HEK293 (cell line): ENCODE measurements at regions not wholly inside any gene's neighbourhood (a gene's known extent, or its start where the extent isn't known, plus 50 kb on each side); places are given as distances from the start of the nearest gene placed in this dataset.
A peak's percentile ranks its signal among the peaks of the same experiment; 100 is the strongest.
"Not testable (repeated sequence)": the region's sequence is repeated elsewhere in the genome, so short reads cannot be mapped to it uniquely, and the experiment has no call there.

Experiments used
- CTCF ChIA-PET: fragments of 350-600 bp; formaldehyde crosslinking; extraction: SDS; loops from one replicate; lab custom pipeline; 2021; ENCODE audit warnings: antibody characterized with exemption; lab: Yijun Ruan, JAX
- POLR2A ChIA-PET: fragments of 300-600 bp; formaldehyde crosslinking; extraction: SDS; loops from one replicate; lab custom pipeline; 2020; ENCODE audit warnings: antibody characterized with exemption, inconsistent platforms; lab: Yijun Ruan, JAX
- H3K27ac ChIP-seq: fragments of 200-500 bp; sonication (Bioruptor generic); 2 replicates; pipeline ENCODE4 v1.5.1; 2014; ENCODE audit warnings: low read depth, low read length, control low read depth, inconsistent platforms; ENCODE audit errors: extremely low read depth
- H3K36me3 ChIP-seq, 2 experiments: fragments of 200-500 bp in 1 of 2; sonication (Bioruptor generic) in 1 of 2; 1 replicate in 1 of 2; 2 replicates in 1 of 2; pipeline ENCODE4 v1.5.1; 2014 to 2017; ENCODE audit warnings: inconsistent platforms in 2 of 2, low read length in 2 of 2; ENCODE audit not compliant: control insufficient read depth in 2 of 2, insufficient read depth in 1 of 2
- H3K4me1 ChIP-seq: fragments of 200-500 bp; sonication (Bioruptor generic); 2 replicates; pipeline ENCODE4 v1.5.1; 2014; ENCODE audit warnings: mild to moderate bottlenecking, low read length, inconsistent platforms; ENCODE audit not compliant: control insufficient read depth, insufficient read depth
- H3K4me3 ChIP-seq: 2 replicates; pipeline ENCODE4 v1.5.1; 2011; ENCODE audit warnings: low read depth, mild to moderate bottlenecking, control low read depth, low read length, moderate library complexity
- H3K9me3 ChIP-seq: fragments of 200-500 bp; sonication (Bioruptor generic); 2 replicates; pipeline ENCODE4 v1.5.1; 2014; ENCODE audit warnings: low read depth, low read length, inconsistent platforms; ENCODE audit not compliant: control insufficient read depth, insufficient read depth
- ATF2 ChIP-seq: fragments of 450-650 bp; formaldehyde crosslinking; IDR thresholded peaks from 2 replicates; pipeline ENCODE4 v1.5.1; 2016; ENCODE audit warnings: missing biosample characterization, missing genetic modification characterization, low read depth
- BCL11B ChIP-seq: fragments of 450-650 bp; formaldehyde crosslinking; IDR thresholded peaks from 2 replicates; pipeline ENCODE4 v1.5.1; 2016; ENCODE audit warnings: low read depth, missing biosample characterization, missing genetic modification characterization
- BCL6B ChIP-seq: fragments of 450-650 bp; formaldehyde crosslinking; IDR thresholded peaks from 2 replicates; pipeline ENCODE4 v1.5.1; 2017; ENCODE audit warnings: missing biosample characterization, missing genetic modification characterization
- ELK4 ChIP-seq: IDR thresholded peaks from 2 replicates; pipeline ENCODE4 v1.6.1; 2011; ENCODE audit warnings: mild to moderate bottlenecking, low read depth, low read length, borderline replicate concordance
- IKZF3 ChIP-seq: fragments of 450-650 bp; IDR thresholded peaks from 2 replicates; pipeline ENCODE4 v1.5.0; 2018; ENCODE audit warnings: missing biosample characterization, mild to moderate bottlenecking, missing genetic modification characterization, moderate library complexity
- MZF1 ChIP-seq: fragments of 450-650 bp; formaldehyde crosslinking; IDR thresholded peaks from 2 replicates; pipeline ENCODE4 v1.5.1; 2017; ENCODE audit warnings: missing biosample characterization, missing genetic modification characterization, borderline replicate concordance
- RBAK ChIP-seq: fragments of 450-650 bp; formaldehyde crosslinking; IDR thresholded peaks from 2 replicates; pipeline ENCODE4 v1.5.1; 2016; ENCODE audit warnings: missing biosample characterization, missing genetic modification characterization
- SP2 ChIP-seq: fragments of 450-650 bp; formaldehyde crosslinking; IDR thresholded peaks from 2 replicates; pipeline ENCODE4 v1.5.1; 2016; ENCODE audit warnings: missing biosample characterization, missing genetic modification characterization
- ZBTB6 ChIP-seq: fragments of 450-650 bp; formaldehyde crosslinking; IDR thresholded peaks from 2 replicates; pipeline ENCODE4 v1.5.1; 2017; ENCODE audit warnings: missing biosample characterization, missing genetic modification characterization
- ZBTB8A ChIP-seq: fragments of 450-650 bp; formaldehyde crosslinking; IDR thresholded peaks from 2 replicates; pipeline ENCODE4 v1.5.1; 2016; ENCODE audit warnings: missing biosample characterization, missing genetic modification characterization
- ZFHX2 ChIP-seq: fragments of 450-650 bp; formaldehyde crosslinking; conservative IDR thresholded peaks from 2 replicates; pipeline ENCODE4 v1.5.1; 2016; ENCODE audit warnings: missing biosample characterization, missing genetic modification characterization
- ZFP37 ChIP-seq: fragments of 450-650 bp; formaldehyde crosslinking; IDR thresholded peaks from 2 replicates; pipeline ENCODE4 v1.5.1; 2016; ENCODE audit warnings: missing biosample characterization, missing genetic modification characterization
- ZNF146 ChIP-seq: fragments of 450-650 bp; formaldehyde crosslinking; IDR thresholded peaks from 2 replicates; pipeline ENCODE4 v1.5.1; 2016; ENCODE audit warnings: missing biosample characterization, missing genetic modification characterization
- ZNF223 ChIP-seq: fragments of 450-650 bp; formaldehyde crosslinking; IDR thresholded peaks from 2 replicates; pipeline ENCODE4 v1.5.1; 2016; ENCODE audit warnings: missing biosample characterization, missing genetic modification characterization
- ZNF23 ChIP-seq: fragments of 450-650 bp; formaldehyde crosslinking; IDR thresholded peaks from 2 replicates; pipeline ENCODE4 v1.5.1; 2016; ENCODE audit warnings: missing biosample characterization, missing genetic modification characterization, borderline replicate concordance
- ZNF280C ChIP-seq: fragments of 450-650 bp; formaldehyde crosslinking; IDR thresholded peaks from 2 replicates; pipeline ENCODE4 v1.5.1; 2016; ENCODE audit warnings: missing biosample characterization, missing genetic modification characterization
- ZNF433 ChIP-seq: fragments of 450-650 bp; formaldehyde crosslinking; IDR thresholded peaks from 2 replicates; pipeline ENCODE4 v1.5.1; 2016; ENCODE audit warnings: missing biosample characterization, missing genetic modification characterization, low read depth
- ZNF521 ChIP-seq: fragments of 450-650 bp; formaldehyde crosslinking; IDR thresholded peaks from 2 replicates; pipeline ENCODE4 v1.5.1; 2017; ENCODE audit warnings: missing biosample characterization, mild to moderate bottlenecking, missing genetic modification characterization
- ZNF529 ChIP-seq: fragments of 450-650 bp; formaldehyde crosslinking; IDR thresholded peaks from 2 replicates; pipeline ENCODE4 v1.5.1; 2017; ENCODE audit warnings: missing genetic modification characterization, missing biosample characterization; ENCODE audit not compliant: insufficient replicate concordance
- ZNF571 ChIP-seq: fragments of 450-650 bp; formaldehyde crosslinking; IDR thresholded peaks from 2 replicates; pipeline ENCODE4 v1.5.0; 2017; ENCODE audit warnings: missing biosample characterization, missing genetic modification characterization
- ZNF624 ChIP-seq: fragments of 450-650 bp; formaldehyde crosslinking; IDR thresholded peaks from 2 replicates; pipeline ENCODE4 v1.5.1; 2017; ENCODE audit warnings: missing biosample characterization, missing genetic modification characterization
- ZNF704 ChIP-seq: fragments of 450-650 bp; formaldehyde crosslinking; IDR thresholded peaks from 2 replicates; pipeline ENCODE4 v1.5.1; 2016; ENCODE audit warnings: missing biosample characterization, missing genetic modification characterization
- ZNF777 ChIP-seq: fragments of 450-650 bp; formaldehyde crosslinking; IDR thresholded peaks from 2 replicates; pipeline ENCODE4 v1.5.1; 2017; ENCODE audit warnings: missing biosample characterization, missing genetic modification characterization, borderline replicate concordance

GRCh38 chr20:22829356-22829755 lies 205.8 kb upstream of the SSTR4 start (continued):
- no peak for TF ChIP-seq ZNF280C (tag by site-specific recombination)
- TF ChIP-seq ZNF777 = no peak
- no peak for TF ChIP-seq ZNF223 (tag by site-specific recombination)
- TF ChIP-seq MZF1 (tag by site-specific recombination) = no peak
- TF ChIP-seq SP2 (tag by site-specific recombination) = no peak
- no peak for TF ChIP-seq BCL6B (tag by site-specific recombination)
- no peak for TF ChIP-seq ZNF433 (tag by site-specific recombination)
- TF ChIP-seq, all 188 proteins: peak for 0

- Histone ChIP-seq H3K4me1 (no peaks in the 10 kb centered on the region), H3K9me3 (no peaks in the 10 kb centered on the region), H3K4me3 (no peak overlapping the region), H3K27ac (no peak overlapping the region), H3K36me3 (no peaks in the 10 kb centered on the region)
- TF ChIP-seq ZBTB6 (no peak), ZNF23 (tag by site-specific recombination) (no peak), BCL11B (tag by site-specific recombination) (no peak), ATF2 (tag by site-specific recombination) (peak; percentile 76), ZNF571 (tag by site-specific recombination) (no peak)
- ChIA-PET POLR2A (no interaction called here), CTCF (no interaction called here)
Observed at GRCh38 chr20:22830138-22830537, 205.0 kb upstream of the SSTR4 start.

GRCh38 chr20:22830715-22831114 lies 204.4 kb upstream of the SSTR4 start:
- POLR2A ChIA-PET, H3K4me3 ChIP-seq, H3K27ac ChIP-seq, H3K4me1 ChIP-seq, H3K36me3 ChIP-seq, CTCF ChIA-PET, H3K9me3 ChIP-seq: not testable (repeated sequence)
- TF ChIP-seq ZNF146 (tag by site-specific recombination) = peak; percentile 72

- ChIA-PET CTCF (interaction anchor here (0.7 kb wide), 1 partner anchor 19 kb away, joined by 3 read pairs; no protein-coding TSS in a partner anchor), POLR2A (no interaction called here)
- Histone ChIP-seq H3K4me1 (no peaks in the 10 kb centered on the region), H3K4me3 (no peak overlapping the region), H3K9me3 (no peaks in the 10 kb centered on the region), H3K36me3 (no peaks in the 10 kb centered on the region), H3K27ac (no peak overlapping the region)
- TF ChIP-seq ZNF529 (tag by site-specific recombination) (no peak), ZBTB8A (no peak), ZNF624 (no peak), ZNF704 (tag by site-specific recombination) (no peak), ELK4 (no peak), ZNF521 (tag by site-specific recombination) (no peak), ZFHX2 (tag by site-specific recombination) (no peak), RBAK (tag by site-specific recombination) (no peak), ZFP37 (tag by site-specific recombination) (no peak), IKZF3 (tag by site-specific recombination) (no peak)
Observed at GRCh38 chr20:22833851-22834250, 201.3 kb upstream of the SSTR4 start.
